ENCODE measurements at regions not wholly inside any gene's neighbourhood (a gene's known extent, or its start where the extent isn't known, plus 50 kb on each side); places are given as distances from the start of the nearest gene placed in this dataset.

- no peak for TF ChIP-seq CTCF (IDR thresholded peaks at IDR 0.05)
- no peaks in the 10 kb centered on the region for H3K36me3 Mint-ChIP-seq (ENCODE audit: low read depth)
- H3K27me3 Mint-ChIP-seq (ENCODE audit: insufficient read depth), result peaks cover 42% of the 10 kb centered on the region
Measured at GRCh38 chr7:157076466-157076865, 62.3 kb upstream of the UBE3C start.

GRCh38 chr7:157077021-157077420 lies 61.7 kb upstream of the UBE3C start:
- Mint-ChIP-seq H3K27ac (no peak overlapping the region), H3K4me1 (ENCODE audit: low read depth) (peaks cover 13% of the 10 kb centered on the region), H3K27me3 (ENCODE audit: insufficient read depth) (peaks cover 42% of the 10 kb centered on the region), H3K4me3 (no peak overlapping the region), H3K36me3 (ENCODE audit: low read depth) (no peaks in the 10 kb centered on the region), H3K9me3 (no peaks in the 10 kb centered on the region)
- DNase-seq, result no peak
- TF ChIP-seq CTCF (IDR thresholded peaks at IDR 0.05), result no peak

More at GRCh38 chr7:157076466-157076865, 62.3 kb upstream of the UBE3C start:
- DNase-seq, result no peak
- H3K27ac Mint-ChIP-seq, result no peak overlapping the region
- no peaks in the 10 kb centered on the region for H3K9me3 Mint-ChIP-seq
- no peak overlapping the region for H3K4me3 Mint-ChIP-seq
- peaks cover 13% of the 10 kb centered on the region for H3K4me1 Mint-ChIP-seq (ENCODE audit: low read depth)

- Mint-ChIP-seq H3K9me3 (no peaks in the 10 kb centered on the region), H3K4me1 (ENCODE audit: low read depth) (peaks cover 13% of the 10 kb centered on the region), H3K27me3 (ENCODE audit: insufficient read depth) (peaks cover 43% of the 10 kb centered on the region), H3K36me3 (ENCODE audit: low read depth) (no peaks in the 10 kb centered on the region), H3K4me3 (no peak overlapping the region), H3K27ac (no peak overlapping the region)
- TF ChIP-seq CTCF (IDR thresholded peaks at IDR 0.05), result no peak
- no peak for DNase-seq
Measured at GRCh38 chr7:157077986-157078644, 60.6 kb upstream of the UBE3C start.

GRCh38 chr7:157079116-157079515 lies 59.6 kb upstream of the UBE3C start:
- H3K4me3 Mint-ChIP-seq, result no peak overlapping the region

GRCh38 chr7:157080111-157080730 lies 58.5 kb upstream of the UBE3C start:
- peaks cover 13% of the 10 kb centered on the region for H3K4me1 Mint-ChIP-seq (ENCODE audit: low read depth)
- H3K27ac Mint-ChIP-seq, result no peak overlapping the region
- TF ChIP-seq CTCF (IDR thresholded peaks at IDR 0.05), result no peak
- peak; percentile 4 for DNase-seq
- no peaks in the 10 kb centered on the region for H3K36me3 Mint-ChIP-seq (ENCODE audit: low read depth)
- peaks cover 36% of the 10 kb centered on the region for H3K27me3 Mint-ChIP-seq (ENCODE audit: insufficient read depth)
- H3K9me3 Mint-ChIP-seq, result peaks cover 4% of the 10 kb centered on the region; the same call in 1 of the 2 replicates
- H3K4me3 Mint-ChIP-seq, result no peak overlapping the region

More at GRCh38 chr7:157079116-157079515, 59.6 kb upstream of the UBE3C start:
- DNase-seq, result no peak
- Mint-ChIP-seq H3K27ac (no peak overlapping the region), H3K36me3 (ENCODE audit: low read depth) (no peaks in the 10 kb centered on the region), H3K27me3 (ENCODE audit: insufficient read depth) (peaks cover 41% of the 10 kb centered on the region), H3K4me1 (ENCODE audit: low read depth) (peaks cover 13% of the 10 kb centered on the region), H3K9me3 (peaks cover 3% of the 10 kb centered on the region; the same call in 1 of the 2 replicates)
- TF ChIP-seq CTCF (IDR thresholded peaks at IDR 0.05), result no peak
